HFFc6 (cell line): ENCODE measurements at regions not wholly inside any gene's neighbourhood (a gene's known extent, or its start where the extent isn't known, plus 50 kb on each side); places are given as distances from the start of the nearest gene placed in this dataset.

Experiments
- DNase-seq: peaks from one replicate; pipeline ENCODE4 v3.0.0-alpha.2; 2018
- H3K27ac Mint-ChIP-seq: 2 replicates; pipeline ENCODE4 v1.8.0; 2020; ENCODE audit warnings: mild to moderate bottlenecking, mixed read lengths
- H3K27me3 Mint-ChIP-seq: 2 replicates; pipeline ENCODE4 v1.8.0; 2021; ENCODE audit warnings: mild to moderate bottlenecking, moderate library complexity, mixed read lengths; ENCODE audit not compliant: insufficient read depth
- H3K36me3 Mint-ChIP-seq: 2 replicates; pipeline ENCODE4 v1.8.0; 2021; ENCODE audit warnings: low read depth, mixed read lengths
- H3K4me1 Mint-ChIP-seq: 2 replicates; pipeline ENCODE4 v1.8.0; 2020; ENCODE audit warnings: low read depth, mixed read lengths
- H3K4me3 Mint-ChIP-seq: 2 replicates; pipeline ENCODE4 v1.8.0; 2020; ENCODE audit warnings: mild to moderate bottlenecking, moderate library complexity, mixed read lengths
- H3K9me3 Mint-ChIP-seq: 2 replicates; pipeline ENCODE4 v1.8.0; 2020; ENCODE audit warnings: mild to moderate bottlenecking, mixed read lengths
- TF ChIP-seq, protein P1 (sequence below): fragments of 200-600 bp; sonication (generic); IDR thresholded peaks from 2 replicates; pipeline ENCODE4 v1.5.0; 2021; ENCODE audit warnings: antibody characterized with exemption, mild to moderate bottlenecking

DNA sequence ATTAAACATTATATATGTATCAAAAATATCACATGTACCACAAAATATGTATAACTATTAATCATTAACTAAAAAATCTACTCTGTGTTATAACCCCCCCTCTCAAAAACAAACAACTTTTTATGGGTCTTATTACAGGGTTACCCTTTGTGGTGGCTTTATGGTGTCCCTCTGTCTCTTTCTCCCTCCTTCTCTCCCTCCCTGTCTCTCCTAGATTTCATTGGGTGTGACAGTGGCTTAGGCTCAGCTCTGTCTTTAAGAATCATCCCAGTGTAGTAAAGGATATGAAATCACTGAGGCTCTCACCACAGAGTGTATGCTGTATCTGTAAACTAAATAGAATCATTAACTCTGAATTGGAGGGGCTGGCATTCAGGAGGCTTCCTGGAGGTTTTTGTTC is 93.7 kb downstream of the TDRD15 start:
- Mint-ChIP-seq H3K9me3 (peaks cover 35% of the 10 kb centered on the region), H3K27ac (no peak overlapping the region), H3K4me3 (no peak overlapping the region), H3K27me3 (no peaks in the 10 kb centered on the region), H3K36me3 (no peaks in the 10 kb centered on the region), H3K4me1 (no peaks in the 10 kb centered on the region)
- no peak for DNase-seq
- TF ChIP-seq, protein P1, sequence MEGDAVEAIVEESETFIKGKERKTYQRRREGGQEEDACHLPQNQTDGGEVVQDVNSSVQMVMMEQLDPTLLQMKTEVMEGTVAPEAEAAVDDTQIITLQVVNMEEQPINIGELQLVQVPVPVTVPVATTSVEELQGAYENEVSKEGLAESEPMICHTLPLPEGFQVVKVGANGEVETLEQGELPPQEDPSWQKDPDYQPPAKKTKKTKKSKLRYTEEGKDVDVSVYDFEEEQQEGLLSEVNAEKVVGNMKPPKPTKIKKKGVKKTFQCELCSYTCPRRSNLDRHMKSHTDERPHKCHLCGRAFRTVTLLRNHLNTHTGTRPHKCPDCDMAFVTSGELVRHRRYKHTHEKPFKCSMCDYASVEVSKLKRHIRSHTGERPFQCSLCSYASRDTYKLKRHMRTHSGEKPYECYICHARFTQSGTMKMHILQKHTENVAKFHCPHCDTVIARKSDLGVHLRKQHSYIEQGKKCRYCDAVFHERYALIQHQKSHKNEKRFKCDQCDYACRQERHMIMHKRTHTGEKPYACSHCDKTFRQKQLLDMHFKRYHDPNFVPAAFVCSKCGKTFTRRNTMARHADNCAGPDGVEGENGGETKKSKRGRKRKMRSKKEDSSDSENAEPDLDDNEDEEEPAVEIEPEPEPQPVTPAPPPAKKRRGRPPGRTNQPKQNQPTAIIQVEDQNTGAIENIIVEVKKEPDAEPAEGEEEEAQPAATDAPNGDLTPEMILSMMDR, result no peak

DNA sequence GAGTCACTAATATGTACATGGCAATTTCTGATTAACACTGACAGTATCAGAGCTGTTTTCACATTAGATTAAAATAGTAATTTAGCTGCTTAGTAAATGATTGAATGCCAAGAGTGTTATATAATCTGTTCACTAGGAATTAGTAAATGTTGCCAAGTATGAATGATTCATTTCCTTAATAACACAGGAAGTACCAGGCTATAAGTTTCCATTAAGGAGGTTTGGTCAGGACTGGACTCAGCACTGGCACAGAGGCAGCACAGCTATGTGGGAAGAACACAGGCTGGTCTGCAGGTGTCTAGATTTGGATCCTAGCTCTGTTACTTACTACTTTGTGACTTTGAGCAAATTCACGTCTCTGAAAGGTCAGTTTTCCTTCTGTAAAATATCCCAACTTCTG is 97.2 kb downstream of the TDRD15 start:
- Mint-ChIP-seq H3K4me3 (no peak overlapping the region), H3K9me3 (peaks cover 34% of the 10 kb centered on the region), H3K4me1 (no peaks in the 10 kb centered on the region), H3K27me3 (no peaks in the 10 kb centered on the region), H3K36me3 (no peaks in the 10 kb centered on the region), H3K27ac (no peak overlapping the region)
- no peak for DNase-seq
- TF ChIP-seq, protein P1, result no peak

DNA sequence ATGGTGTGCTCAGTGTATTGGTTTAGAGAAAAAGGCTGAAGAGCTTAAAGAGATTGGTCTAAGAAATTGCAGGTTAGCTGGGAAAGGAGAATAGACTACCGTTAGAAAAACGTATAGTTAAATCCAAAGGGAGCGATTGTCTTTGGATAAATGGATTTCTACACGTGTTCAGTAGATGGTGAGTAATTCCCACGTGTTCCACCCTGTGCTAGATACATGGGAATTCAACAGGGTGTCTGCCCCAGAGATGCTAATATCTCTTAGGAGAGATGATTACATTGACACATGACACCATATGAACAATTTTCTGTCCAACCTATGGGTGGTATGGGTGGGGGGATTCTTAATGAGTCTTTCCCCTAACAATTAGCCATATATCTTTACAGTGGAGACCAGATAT is 99.8 kb downstream of the TDRD15 start:
- TF ChIP-seq, protein P1, result no peak

DNA sequence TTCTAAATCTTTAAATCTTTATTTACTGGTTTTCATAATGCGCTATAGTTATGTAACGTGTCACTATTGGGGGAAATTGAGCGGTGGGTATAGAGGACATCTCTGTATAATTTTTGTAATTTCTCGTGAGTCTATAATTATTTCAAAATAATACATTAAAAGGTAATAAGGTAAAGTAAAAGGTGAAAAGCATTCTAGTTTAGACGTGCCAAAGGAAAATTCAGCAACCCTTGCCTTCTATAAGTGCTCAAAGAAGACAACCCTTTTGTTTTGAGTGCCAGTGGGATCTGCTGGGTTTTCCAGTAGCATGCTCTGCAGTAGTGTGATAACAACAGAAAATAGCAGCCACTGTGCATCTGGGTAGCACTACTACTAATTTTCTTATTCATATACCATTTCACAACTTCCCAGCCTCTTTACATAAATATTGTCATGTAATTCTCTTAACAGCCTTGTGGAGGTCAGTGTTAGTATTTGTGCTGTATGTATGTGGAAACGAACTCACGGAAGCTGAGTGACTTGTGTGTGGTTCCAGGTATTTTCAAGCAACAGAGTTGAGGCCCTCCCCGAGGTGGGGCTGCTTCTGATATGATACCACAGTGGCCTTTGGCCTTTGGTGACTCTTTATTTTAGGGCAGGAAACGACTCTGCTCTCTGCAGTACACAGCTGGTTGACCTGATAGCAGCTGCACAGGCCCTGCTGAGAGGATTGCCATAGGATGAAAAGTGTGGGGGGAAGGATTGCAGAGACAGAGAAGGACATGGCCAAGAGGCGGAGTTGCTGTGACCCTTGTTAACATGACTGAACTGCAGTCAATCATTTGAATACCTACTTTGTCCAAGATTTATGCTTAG is 104.5 kb downstream of the TDRD15 start:
- Mint-ChIP-seq H3K27me3 (no peaks in the 10 kb centered on the region), H3K4me3 (no peak overlapping the region), H3K36me3 (no peaks in the 10 kb centered on the region), H3K27ac (no peak overlapping the region), H3K4me1 (no peaks in the 10 kb centered on the region), H3K9me3 (peaks cover 37% of the 10 kb centered on the region)
- no peak for DNase-seq
- TF ChIP-seq, protein P1, result no peak

More for the DNA sequence above, 99.8 kb downstream of the TDRD15 start:
- no peak for DNase-seq
- peaks cover 30% of the 10 kb centered on the region for H3K9me3 Mint-ChIP-seq
- no peaks in the 10 kb centered on the region for H3K4me1 Mint-ChIP-seq
- no peak overlapping the region for H3K27ac Mint-ChIP-seq
- no peaks in the 10 kb centered on the region for H3K27me3 Mint-ChIP-seq
- H3K36me3 Mint-ChIP-seq, result no peaks in the 10 kb centered on the region
- H3K4me3 Mint-ChIP-seq, result no peak overlapping the region

DNA sequence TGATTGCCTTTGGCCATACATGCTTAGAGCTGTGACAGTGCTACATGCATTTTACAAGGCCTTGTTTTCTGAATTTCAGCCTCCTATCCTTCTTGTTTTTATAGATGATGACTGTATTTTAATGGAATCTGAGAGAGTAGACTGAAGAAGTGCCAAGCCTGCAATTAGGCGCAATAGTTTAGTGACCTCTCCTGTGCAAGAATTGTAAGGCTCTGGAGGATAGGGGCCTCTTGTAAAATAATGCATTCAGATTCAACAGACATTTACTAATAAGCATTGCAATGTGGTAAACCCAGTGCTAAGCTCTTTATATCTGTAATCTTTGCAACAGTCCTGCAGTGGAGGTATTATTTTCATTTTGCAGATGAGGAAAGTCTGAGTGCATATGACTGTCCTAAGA is 105.5 kb downstream of the TDRD15 start:
- Mint-ChIP-seq H3K27me3 (no peaks in the 10 kb centered on the region), H3K4me1 (no peaks in the 10 kb centered on the region), H3K27ac (no peak overlapping the region), H3K36me3 (no peaks in the 10 kb centered on the region), H3K9me3 (peaks cover 35% of the 10 kb centered on the region), H3K4me3 (no peak overlapping the region)
- TF ChIP-seq, protein P1, result no peak
- DNase-seq, result no peak
